DND-41 (cell line): ENCODE measurements at regions not wholly inside any gene's neighbourhood (a gene's known extent, or its start where the extent isn't known, plus 50 kb on each side); places are given as distances from the start of the nearest gene placed in this dataset.

Experiments used
- CTCF ChIP-seq: IDR thresholded peaks from 2 replicates; pipeline ENCODE4 v1.5.1; 2012; ENCODE audit warnings: borderline replicate concordance, low read length, moderate library complexity, mild to moderate bottlenecking; ENCODE audit not compliant: poor library complexity, severe bottlenecking; ENCODE audit errors: extremely low read depth
- EZH2 ChIP-seq: IDR thresholded peaks from 3 replicates; pipeline ENCODE4 v1.6.1; 2012; ENCODE audit warnings: borderline replicate concordance, low read depth, mild to moderate bottlenecking, moderate library complexity, low read length, inconsistent platforms; ENCODE audit not compliant: severe bottlenecking

GRCh38 chr2:121943285-121943684 is 187.8 kb downstream of the TSN start:
- no peak for TF ChIP-seq CTCF
- TF ChIP-seq EZH2 = no peak
